SKM-1 (cell line): ENCODE measurements at regions not wholly inside any gene's neighbourhood (a gene's known extent, or its start where the extent isn't known, plus 50 kb on each side); places are given as distances from the start of the nearest gene placed in this dataset.

Experiments
- DNase-seq: peaks from one replicate; lab custom pipeline; 2025; ENCODE audit not compliant: unreplicated experiment; lab: John Stamatoyannopoulos, UW

- no peak for DNase-seq
These were observed 158.1 kb downstream of the DIPK2A start for GRCh38 chr3:144129536-144130214.

GRCh38 chr3:144141074-144141473, 169.5 kb downstream of the DIPK2A start:
- DNase-seq: no peak

- no peak for DNase-seq
These were observed 169.9 kb downstream of the DIPK2A start for GRCh38 chr3:144141496-144141895.

- DNase-seq: no peak
These were observed 170.7 kb downstream of the DIPK2A start for GRCh38 chr3:144142151-144142840.

- DNase-seq: no peak
These were observed 176.7 kb downstream of the DIPK2A start for GRCh38 chr3:144148356-144148755.

- DNase-seq: no peak
These were observed 180.4 kb downstream of the DIPK2A start for GRCh38 chr3:144151983-144152382.

- no peak for DNase-seq
These were observed 189.0 kb downstream of the DIPK2A start for GRCh38 chr3:144160627-144161026.

- no peak for DNase-seq
These were observed 190.4 kb downstream of the DIPK2A start for GRCh38 chr3:144162042-144162441.

- no peak for DNase-seq
These were observed 192.7 kb downstream of the DIPK2A start for GRCh38 chr3:144164352-144164751.

- no peak for DNase-seq
These were observed 193.9 kb downstream of the DIPK2A start for GRCh38 chr3:144165482-144165881.

- DNase-seq: no peak
These were observed 196.0 kb downstream of the DIPK2A start for GRCh38 chr3:144167634-144168033.

- DNase-seq: no peak
These were observed 201.9 kb downstream of the DIPK2A start for GRCh38 chr3:144173491-144173890.

GRCh38 chr3:144175644-144176425, 204.2 kb downstream of the DIPK2A start:
- DNase-seq: no peak

GRCh38 chr3:144177649-144178048, 206.0 kb downstream of the DIPK2A start:
- DNase-seq: no peak

- DNase-seq: no peak
These were observed 207.0 kb downstream of the DIPK2A start for GRCh38 chr3:144178607-144179006.

- DNase-seq: no peak
These were observed 209.4 kb downstream of the DIPK2A start for GRCh38 chr3:144181062-144181461.

GRCh38 chr3:144182501-144182900, 210.9 kb downstream of the DIPK2A start:
- DNase-seq: no peak

- DNase-seq: no peak
These were observed 213.7 kb downstream of the DIPK2A start for GRCh38 chr3:144185276-144185675.

- DNase-seq: no peak
These were observed 216.0 kb downstream of the DIPK2A start for GRCh38 chr3:144187531-144188210.

- DNase-seq: no peak
These were observed 217.4 kb downstream of the DIPK2A start for GRCh38 chr3:144189044-144189443.

GRCh38 chr3:144197116-144197515, 225.5 kb downstream of the DIPK2A start:
- no peak for DNase-seq
